Right lobe of liver (tissue), 6 donors: ENCODE measurements at regions not wholly inside any gene's neighbourhood (a gene's known extent, or its start where the extent isn't known, plus 50 kb on each side); places are given as distances from the start of the nearest gene placed in this dataset.

Experiments
- ATAC-seq, 4 donors: fragments of 200-7000 bp; cut with Tn5 transposase; one replicate each; pipeline ENCODE4 v1.9.1; 2020; ENCODE audit warnings: mild to moderate bottlenecking in 4 of 4, moderate library complexity in 4 of 4
- DNase-seq, 3 donors: peaks; one replicate each; pipeline ENCODE4 v3.0.0-alpha.2; 2020
- H3K27ac ChIP-seq, 3 donors: fragments of 200-600 bp; one replicate each; pipeline ENCODE4 v1.8.0; 2022
- H3K27me3 ChIP-seq, 2 donors: fragments of 200-600 bp; one replicate each; pipeline ENCODE4 v1.8.0; 2022
- H3K36me3 ChIP-seq, 4 donors: fragments of 200-600 bp; sonication (generic) in 1 of 4; one replicate each; pipeline versions ENCODE4 v1.5.1 to v1.8.0; 2017 to 2022; ENCODE audit warnings: control low read depth in 1 of 4
- H3K4me1 ChIP-seq, 4 donors: fragments of 200-600 bp; sonication (generic) in 1 of 4; one replicate each; pipeline versions ENCODE4 v1.5.1 to v1.8.0; 2017 to 2022; ENCODE audit warnings: control low read depth in 1 of 4
- H3K4me3 ChIP-seq, 3 donors: fragments of 200-600 bp; one replicate each; pipeline ENCODE4 v1.8.0; 2022
- H3K9me3 ChIP-seq, 4 donors: fragments of 200-600 bp; sonication (generic) in 1 of 4; one replicate each; pipeline versions ENCODE4 v1.5.1 to v1.8.0; 2017 to 2022; ENCODE audit warnings: control low read depth in 1 of 4
- POLR2A ChIP-seq: fragments of 450-650 bp; IDR thresholded peaks from one replicate; pipeline ENCODE4 v1.6.1; 2017; ENCODE audit warnings: antibody characterized with exemption, mild to moderate bottlenecking
- WGBS: methylation state at CpG from one replicate; pipeline ENCODE4 v1.1.6; 2018; ENCODE audit warnings: low coverage, low lambda C conversion rate; ENCODE audit not compliant: insufficient coverage; ENCODE audit errors: missing lambda C conversion rate; 5-methylcytosine and 5-hydroxymethylcytosine counted together
- intact Hi-C, 2 donors: fragments of 100-400 bp; cut with DNase I; formaldehyde crosslinking; loops; one replicate each; pipeline versions ENCODE4 v1.11.2 to v1.14.1; 2022
- TF ChIP-seq, protein P1 (sequence below), 4 donors: fragments of 200-600 bp in 3 of 4; fragments of 450-650 bp in 1 of 4; IDR thresholded peaks; one replicate each; pipeline versions ENCODE4 v1.5.1 to v1.8.0; 2016 to 2022; ENCODE audit warnings: antibody characterized with exemption in 4 of 4, mild to moderate bottlenecking in 2 of 4
- donor health status: DM: no; HTN: yes; CAD: no.
- donor health status: DM: no; HTN: no; CAD: no.
- donor health status: DM: no; HTN: no; CAD: no.
- donor health status: DM: no; HTN: yes; CAD: no.
- donor health status: DM: no; HTN: yes; CAD: no.

DNA sequence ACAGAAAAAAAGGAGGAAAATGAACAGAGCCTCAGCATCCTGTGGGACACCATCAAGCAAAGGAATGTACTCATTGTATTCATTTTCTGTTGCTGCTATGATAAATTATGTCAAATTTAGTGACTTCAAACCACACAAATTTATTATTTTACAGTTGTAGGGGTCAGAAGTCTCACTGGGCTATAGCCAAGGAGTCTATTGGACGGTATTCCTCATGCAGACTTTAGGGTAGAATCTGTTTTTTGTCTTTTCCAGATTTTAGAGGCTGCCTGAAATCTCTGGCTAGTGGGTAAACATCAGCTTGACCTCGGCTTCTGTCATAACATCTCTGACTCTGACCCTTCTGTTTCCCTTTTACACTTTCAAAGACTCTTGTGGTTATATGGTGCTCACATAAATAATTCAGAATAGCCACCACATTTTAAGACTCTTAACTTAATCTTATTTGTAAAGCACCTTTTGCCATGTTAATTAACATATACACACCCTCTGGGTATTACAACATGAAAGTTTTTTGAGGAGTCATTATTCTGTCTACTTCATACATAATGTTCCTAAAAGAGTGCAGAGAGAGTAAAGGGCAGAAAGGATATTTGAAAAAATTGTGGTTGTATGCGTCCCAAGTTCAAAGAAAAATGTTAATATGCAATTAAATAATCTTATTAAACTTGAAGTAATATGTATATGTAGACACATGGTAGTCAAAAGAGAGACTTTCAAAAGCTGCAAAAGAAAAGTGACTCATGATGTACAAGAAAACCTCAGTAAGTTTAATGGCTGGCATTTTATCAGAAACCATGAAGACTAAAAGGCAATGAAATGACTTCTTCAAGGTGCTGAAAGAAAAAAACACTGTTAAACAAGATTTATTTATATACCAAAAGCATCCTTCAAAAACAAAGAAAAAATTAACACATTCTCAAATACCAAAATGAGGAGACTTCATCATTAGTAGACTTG, 70.8 kb upstream of the MEOX2 start:
- H3K4me1 ChIP-seq: no peaks in the 10 kb centered on the region
- H3K36me3 ChIP-seq: no peaks in the 10 kb centered on the region
- H3K27ac ChIP-seq: no peak overlapping the region
- no peaks in the 10 kb centered on the region for H3K27me3 ChIP-seq
- no peaks in the 10 kb centered on the region for H3K9me3 ChIP-seq
- intact Hi-C loops: no loop called here
- DNase-seq (no peak), ATAC-seq (no peak)
- no peak for TF ChIP-seq POLR2A
- TF ChIP-seq, protein P1, sequence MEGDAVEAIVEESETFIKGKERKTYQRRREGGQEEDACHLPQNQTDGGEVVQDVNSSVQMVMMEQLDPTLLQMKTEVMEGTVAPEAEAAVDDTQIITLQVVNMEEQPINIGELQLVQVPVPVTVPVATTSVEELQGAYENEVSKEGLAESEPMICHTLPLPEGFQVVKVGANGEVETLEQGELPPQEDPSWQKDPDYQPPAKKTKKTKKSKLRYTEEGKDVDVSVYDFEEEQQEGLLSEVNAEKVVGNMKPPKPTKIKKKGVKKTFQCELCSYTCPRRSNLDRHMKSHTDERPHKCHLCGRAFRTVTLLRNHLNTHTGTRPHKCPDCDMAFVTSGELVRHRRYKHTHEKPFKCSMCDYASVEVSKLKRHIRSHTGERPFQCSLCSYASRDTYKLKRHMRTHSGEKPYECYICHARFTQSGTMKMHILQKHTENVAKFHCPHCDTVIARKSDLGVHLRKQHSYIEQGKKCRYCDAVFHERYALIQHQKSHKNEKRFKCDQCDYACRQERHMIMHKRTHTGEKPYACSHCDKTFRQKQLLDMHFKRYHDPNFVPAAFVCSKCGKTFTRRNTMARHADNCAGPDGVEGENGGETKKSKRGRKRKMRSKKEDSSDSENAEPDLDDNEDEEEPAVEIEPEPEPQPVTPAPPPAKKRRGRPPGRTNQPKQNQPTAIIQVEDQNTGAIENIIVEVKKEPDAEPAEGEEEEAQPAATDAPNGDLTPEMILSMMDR (IDR thresholded peaks at IDR 0.05): no peak
- H3K4me3 ChIP-seq: no peak overlapping the region
- 45% methylated on average over 3 of the region's 3 CpGs for WGBS

DNA sequence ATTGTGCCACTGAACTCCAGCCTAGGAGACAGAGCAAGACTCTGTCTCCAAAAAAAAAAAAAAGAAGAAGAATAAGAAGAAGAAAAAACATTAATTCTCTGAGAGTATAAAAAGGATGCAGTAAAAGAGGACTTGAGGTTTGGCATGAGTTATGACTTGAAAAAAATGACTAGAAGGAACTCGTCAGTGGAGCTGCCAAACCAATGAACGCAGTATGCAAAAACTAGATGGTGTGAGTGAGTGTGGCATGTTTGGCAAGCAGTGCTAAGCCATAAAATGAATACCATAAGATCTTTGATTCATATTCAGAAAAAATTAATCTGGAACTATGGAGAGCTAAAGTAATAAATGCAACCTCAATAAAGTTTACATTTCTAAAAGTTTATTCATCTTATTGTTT, 68.6 kb upstream of the MEOX2 start:
- Histone ChIP-seq H3K27ac (no peak overlapping the region), H3K4me1 (no peaks in the 10 kb centered on the region), H3K27me3 (no peaks in the 10 kb centered on the region), H3K4me3 (no peak overlapping the region), H3K9me3 (no peaks in the 10 kb centered on the region), H3K36me3 (no peaks in the 10 kb centered on the region)
- no peak for ATAC-seq
- no peak for DNase-seq
- intact Hi-C loops: no loop called here
- WGBS: 64% methylated on average over 2 of the region's 2 CpGs
- TF ChIP-seq, protein P1 (IDR thresholded peaks at IDR 0.05): no peak

DNA sequence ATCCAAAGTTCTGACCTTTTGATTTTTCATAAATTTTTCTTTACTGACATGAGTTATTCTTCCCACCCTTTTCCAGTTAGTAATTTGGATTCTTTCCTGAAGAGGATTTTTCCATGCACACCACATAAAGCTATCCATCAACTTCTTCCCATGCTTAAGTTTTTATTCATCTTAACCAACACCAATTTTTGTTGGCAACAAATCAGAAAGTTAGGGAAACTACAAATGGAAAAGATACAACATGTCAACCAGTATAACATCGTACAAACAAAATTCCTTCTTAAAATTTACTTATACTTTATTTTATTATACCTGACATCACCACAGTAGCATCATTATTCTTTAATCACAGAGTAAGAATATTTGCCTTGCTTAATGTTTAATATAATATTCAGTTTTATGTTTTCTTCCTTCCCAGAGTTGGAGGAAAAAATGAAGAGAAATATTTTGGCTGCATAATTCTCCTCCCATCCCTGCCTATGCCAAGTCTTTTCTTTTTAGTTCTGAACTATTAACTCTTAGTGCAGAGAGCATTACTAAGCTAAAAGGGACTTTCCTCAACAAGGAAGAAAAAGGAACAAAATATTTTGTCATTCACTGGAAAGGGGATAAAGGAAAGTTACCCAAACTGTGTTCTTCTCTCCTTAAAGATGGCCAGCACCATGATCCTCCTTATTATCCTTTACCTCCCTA, 67.5 kb upstream of the MEOX2 start:
- intact Hi-C loops: no loop called here
- no peak overlapping the region for H3K27ac ChIP-seq
- no peaks in the 10 kb centered on the region for H3K9me3 ChIP-seq
- H3K4me1 ChIP-seq: no peaks in the 10 kb centered on the region
- TF ChIP-seq, protein P1 (IDR thresholded peaks at IDR 0.05): no peak
- TF ChIP-seq POLR2A: no peak
- H3K4me3 ChIP-seq: no peak overlapping the region
- WGBS: 60% methylated on average over 1 of the region's 1 CpG
- H3K27me3 ChIP-seq: no peaks in the 10 kb centered on the region
- DNase-seq (no peak), ATAC-seq (no peak)
- H3K36me3 ChIP-seq: no peaks in the 10 kb centered on the region

DNA sequence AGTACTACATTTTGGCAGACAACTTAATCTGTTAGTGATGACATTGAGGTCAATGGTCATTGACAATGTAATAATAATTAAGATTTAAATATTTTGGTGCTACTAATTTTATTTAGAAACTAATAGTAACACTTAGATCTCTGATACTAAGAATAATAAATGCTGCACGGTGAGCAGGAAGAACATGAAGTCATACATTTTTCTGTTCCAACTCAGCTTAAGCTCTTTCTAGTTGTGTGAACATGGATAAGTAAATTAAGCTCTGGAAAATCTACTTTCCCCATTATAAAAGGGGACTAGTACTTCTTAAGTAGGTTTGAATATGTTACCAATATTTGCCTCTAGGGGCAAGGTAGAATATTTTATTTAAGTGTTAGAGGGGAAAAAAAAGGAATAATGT, 65.9 kb upstream of the MEOX2 start:
- Histone ChIP-seq H3K36me3 (no peaks in the 10 kb centered on the region), H3K27me3 (no peaks in the 10 kb centered on the region), H3K27ac (no peak overlapping the region), H3K9me3 (no peaks in the 10 kb centered on the region), H3K4me3 (no peak overlapping the region), H3K4me1 (no peaks in the 10 kb centered on the region)
- WGBS: 42% methylated on average over 1 of the region's 1 CpG
- intact Hi-C loops: no loop called here
- TF ChIP-seq POLR2A: no peak
- TF ChIP-seq, protein P1 (IDR thresholded peaks at IDR 0.05): no peak
- no peak for ATAC-seq
- no peak for DNase-seq
